H1 (cell line): ENCODE measurements at regions not wholly inside any gene's neighbourhood (a gene's known extent, or its start where the extent isn't known, plus 50 kb on each side); places are given as distances from the start of the nearest gene placed in this dataset.

Source experiments
- CTCF ChIA-PET: fragments of 300-600 bp; sonication (Branson Sonifier 250); formaldehyde crosslinking; loops from one replicate; lab custom pipeline; 2021; ENCODE audit not compliant: partially characterized antibody; lab: Charles Lee
- POLR2A ChIA-PET: fragments of 300-600 bp; sonication (Branson Sonifier 250); formaldehyde crosslinking; loops from one replicate; lab custom pipeline; 2021; ENCODE audit warnings: inconsistent platforms; ENCODE audit not compliant: partially characterized antibody; lab: Charles Lee
- DNase-seq, 2 experiments: peaks; one replicate each; pipeline versions ENCODE4 v3.0.0 to v3.0.0-alpha.2; 2010 to 2022; ENCODE audit warnings: low spot score in 2 of 2, low read depth in 1 of 2, mixed read lengths in 1 of 2
- FAIRE-seq: peaks from 2 replicates; lab custom pipeline; 2011; peaks lifted over from hg19 to GRCh38; lab: Jason Lieb, UNC
- H2AFZ ChIP-seq: 2 replicates; pipeline ENCODE4 v1.8.1; 2012; ENCODE audit warnings: low read length, inconsistent platforms
- H2AK5ac ChIP-seq: 2 replicates; pipeline ENCODE4 v1.6.1; 2013; ENCODE audit warnings: low read depth, low read length
- H2BK120ac ChIP-seq: replicated peaks from 2 replicates; pipeline ENCODE3; 2013; ENCODE audit warnings: low read depth, low read length, inconsistent platforms
- H2BK12ac ChIP-seq: 2 replicates; pipeline ENCODE4 v1.6.1; 2013; ENCODE audit warnings: low read depth, low read length
- H2BK15ac ChIP-seq: 2 replicates; pipeline ENCODE4 v1.6.1; 2013; ENCODE audit warnings: low read length
- H2BK20ac ChIP-seq: 2 replicates; pipeline ENCODE4 v1.6.1; 2013; ENCODE audit warnings: low read length
- H2BK5ac ChIP-seq: 2 replicates; pipeline ENCODE4 v1.6.1; 2013; ENCODE audit warnings: low read depth, low read length
- H3K14ac ChIP-seq: 2 replicates; pipeline ENCODE4 v1.6.1; 2013; ENCODE audit warnings: inconsistent platforms; ENCODE audit not compliant: insufficient read length
- H3K18ac ChIP-seq: 2 replicates; pipeline ENCODE4 v1.6.1; 2013; ENCODE audit warnings: low read length; ENCODE audit errors: extremely low read depth
- H3K23ac ChIP-seq: 2 replicates; pipeline ENCODE4 v1.6.1; 2013; ENCODE audit warnings: inconsistent platforms; ENCODE audit not compliant: insufficient read length
- H3K23me2 ChIP-seq: 2 replicates; pipeline ENCODE4 v1.6.1; 2013; ENCODE audit warnings: low read depth, low read length
- H3K27ac ChIP-seq: 2 replicates; pipeline ENCODE4 v1.6.1; 2011; ENCODE audit warnings: low read depth, low read length, inconsistent platforms
- H3K27me3 ChIP-seq, 4 experiments: replicated peaks in 1 of 4; 1 replicate in 1 of 4; 2 replicates in 3 of 4; pipeline versions ENCODE4 v1.6.1 to v1.8.1; 2011 to 2013; ENCODE audit warnings: low read length in 3 of 4, mild to moderate bottlenecking in 3 of 4, inconsistent platforms in 2 of 4, mixed read lengths in 2 of 4, moderate library complexity in 1 of 4; ENCODE audit not compliant: control insufficient read depth in 3 of 4, insufficient read depth in 3 of 4; ENCODE audit errors: extremely low read depth in 1 of 4
- H3K36me3 ChIP-seq, 4 experiments: 2 replicates each; pipeline versions ENCODE4 v1.6.1 to v1.8.1; 2011 to 2013; ENCODE audit warnings: mild to moderate bottlenecking in 4 of 4, low read length in 3 of 4, moderate library complexity in 2 of 4, control low read depth in 1 of 4, inconsistent platforms in 1 of 4; ENCODE audit not compliant: insufficient read depth in 4 of 4, control insufficient read depth in 2 of 4
- H3K4ac ChIP-seq: replicated peaks from 2 replicates; pipeline ENCODE3; 2013; ENCODE audit warnings: low read length, low read depth, mixed read lengths, inconsistent platforms; ENCODE audit not compliant: insufficient read length
- H3K4me1 ChIP-seq, 4 experiments: replicated peaks in 1 of 4; 1 replicate in 1 of 4; 2 replicates in 3 of 4; pipeline versions ENCODE4 v1.6.1 to v1.8.1; 2011 to 2013; ENCODE audit warnings: low read length in 3 of 4, inconsistent platforms in 2 of 4, mixed read lengths in 1 of 4; ENCODE audit not compliant: insufficient read depth in 4 of 4, control insufficient read depth in 3 of 4
- H3K4me2 ChIP-seq, 2 experiments: 2 replicates each; pipeline versions ENCODE4 v1.6.1 to v1.8.1; 2011 to 2013; ENCODE audit warnings: low read depth in 2 of 2, low read length in 2 of 2, control low read depth in 1 of 2, inconsistent platforms in 1 of 2, mild to moderate bottlenecking in 1 of 2; ENCODE audit not compliant: insufficient read depth in 1 of 2
- H3K4me3 ChIP-seq, 4 experiments: fragments of 200-600, 300-600 bp in 1 of 4; sonication (generic), shearing (Covaris generic), sonication (Bioruptor Twin) in 1 of 4; 2 replicates each; pipeline versions ENCODE4 v1.5.1 to v1.8.1; 2011 to 2016; ENCODE audit warnings: low read length in 4 of 4, low read depth in 3 of 4, control low read depth in 2 of 4, inconsistent platforms in 2 of 4, mild to moderate bottlenecking in 2 of 4, mixed read lengths in 1 of 4, moderate library complexity in 1 of 4; ENCODE audit not compliant: insufficient read depth in 2 of 4; ENCODE audit errors: extremely low read depth in 1 of 4
- H3K56ac ChIP-seq: replicated peaks from 2 replicates; pipeline ENCODE3; 2013; ENCODE audit warnings: low read depth, mild to moderate bottlenecking, mixed read lengths, low read length, inconsistent platforms; ENCODE audit not compliant: insufficient read length
- H3K79me1 ChIP-seq: 2 replicates; pipeline ENCODE4 v1.6.1; 2013; ENCODE audit warnings: low read depth, low read length, control low read depth
- H3K79me2 ChIP-seq, 2 experiments: 2 replicates each; pipeline versions ENCODE4 v1.6.1 to v1.8.1; 2012 to 2013; ENCODE audit warnings: low read length in 2 of 2, mild to moderate bottlenecking in 2 of 2, inconsistent platforms in 1 of 2; ENCODE audit not compliant: insufficient read depth in 2 of 2, control insufficient read depth in 1 of 2
- H3K9ac ChIP-seq, 4 experiments: replicated peaks in 1 of 4; 1 replicate in 1 of 4; 2 replicates in 3 of 4; pipeline versions ENCODE4 v1.6.1 to v1.8.1; 2011 to 2013; ENCODE audit warnings: low read depth in 3 of 4, low read length in 3 of 4, control low read depth in 2 of 4, mild to moderate bottlenecking in 2 of 4, moderate library complexity in 2 of 4, inconsistent platforms in 1 of 4; ENCODE audit errors: extremely low read depth in 1 of 4
- H3K9me3 ChIP-seq, 2 experiments: 2 replicates each; pipeline versions ENCODE4 v1.6.1 to v1.8.1; 2012 to 2013; ENCODE audit warnings: mild to moderate bottlenecking in 2 of 2, moderate library complexity in 2 of 2, control low read depth in 1 of 2, inconsistent platforms in 1 of 2, low read depth in 1 of 2, low read length in 1 of 2, mixed read lengths in 1 of 2; ENCODE audit not compliant: insufficient read depth in 2 of 2
- H4K20me1 ChIP-seq, 2 experiments: replicated peaks in 1 of 2; 2 replicates each; pipeline versions ENCODE3 to v1.8.1; 2011 to 2013; ENCODE audit warnings: inconsistent platforms in 2 of 2, low read length in 2 of 2, mild to moderate bottlenecking in 1 of 2; ENCODE audit not compliant: insufficient read depth in 2 of 2, control insufficient read depth in 1 of 2
- H4K5ac ChIP-seq: 2 replicates; pipeline ENCODE4 v1.6.1; 2013; ENCODE audit warnings: low read length, low read depth, mixed read lengths, inconsistent platforms; ENCODE audit not compliant: insufficient read length
- H4K8ac ChIP-seq: 2 replicates; pipeline ENCODE4 v1.8.0; 2013; ENCODE audit warnings: mild to moderate bottlenecking, moderate library complexity, low read length, inconsistent platforms; ENCODE audit not compliant: insufficient read depth; ENCODE audit errors: extremely low read depth
- H4K91ac ChIP-seq: replicated peaks from 2 replicates; pipeline ENCODE3; 2013; ENCODE audit warnings: low read length, mixed read lengths, inconsistent platforms; ENCODE audit not compliant: insufficient read length
- ATF2 ChIP-seq: IDR thresholded peaks from 2 replicates; pipeline ENCODE4 v1.6.1; 2012; ENCODE audit warnings: low read length, inconsistent platforms
- CEBPB ChIP-seq: IDR thresholded peaks from 2 replicates; pipeline ENCODE4 v1.6.1; 2012; ENCODE audit warnings: low read depth, low read length
- GABPA ChIP-seq: IDR thresholded peaks from 2 replicates; pipeline ENCODE4 v1.6.1; 2011; ENCODE audit warnings: mild to moderate bottlenecking, low read length, moderate library complexity, borderline replicate concordance; ENCODE audit not compliant: insufficient read depth
- HDAC2 ChIP-seq, 2 experiments: fragments of 300-600 bp in 1 of 2; sonication (generic) in 1 of 2; IDR thresholded peaks; 2 replicates each; pipeline ENCODE4 v1.6.1; 2011 to 2012; ENCODE audit warnings: low read depth in 2 of 2, low read length in 2 of 2, mild to moderate bottlenecking in 2 of 2, moderate library complexity in 2 of 2, borderline replicate concordance in 1 of 2, inconsistent platforms in 1 of 2
- MAX ChIP-seq: IDR thresholded peaks from 2 replicates; pipeline ENCODE4 v1.6.1; 2012; ENCODE audit warnings: inconsistent platforms
- NANOG ChIP-seq: IDR thresholded peaks from 2 replicates; pipeline ENCODE4 v1.6.1; 2011; ENCODE audit warnings: low read length, low read depth, mild to moderate bottlenecking, inconsistent platforms; ENCODE audit not compliant: insufficient read depth, poor library complexity, severe bottlenecking
- POU5F1 ChIP-seq: IDR thresholded peaks from 2 replicates; pipeline ENCODE4 v1.6.1; 2011; ENCODE audit warnings: low read depth, mild to moderate bottlenecking, low read length, moderate library complexity
- RBBP5 ChIP-seq: IDR thresholded peaks from 2 replicates; pipeline ENCODE4 v1.7.1; 2012; ENCODE audit warnings: low read depth, mild to moderate bottlenecking, inconsistent platforms, low read length, moderate library complexity, borderline replicate concordance
- RFX5 ChIP-seq: IDR thresholded peaks from 2 replicates; pipeline ENCODE4 v1.6.1; 2011; ENCODE audit warnings: low read depth, low read length, improper control_type of control experiment, borderline replicate concordance
- RNF2 ChIP-seq: fragments of 200-900, 300-1000 bp; sonication (generic); IDR thresholded peaks from 2 replicates; pipeline ENCODE4 v1.7.1; 2016; ENCODE audit warnings: borderline replicate concordance, low read depth, mild to moderate bottlenecking, antibody characterized with exemption, low read length; ENCODE audit not compliant: poor library complexity, severe bottlenecking; ENCODE audit errors: missing control alignments
- SUZ12 ChIP-seq: fragments of 200-600 bp; sonication (generic); IDR thresholded peaks from 2 replicates; pipeline ENCODE4 v1.6.1; 2012; ENCODE audit warnings: mild to moderate bottlenecking, inconsistent platforms, low read length, moderate library complexity, mixed read lengths
- TAF1 ChIP-seq: IDR thresholded peaks from 2 replicates; pipeline ENCODE4 v1.6.1; 2011; ENCODE audit warnings: mild to moderate bottlenecking, low read depth, low read length
- WGBS, 2 experiments: shearing (Covaris generic) in 1 of 2; methylation state at CpG; one replicate each; pipeline versions ENCODE4 v1.1.6 to v1.1.7; 2013 to 2015; ENCODE audit warnings: low lambda C conversion rate in 2 of 2, mixed read lengths in 2 of 2, inconsistent platforms in 1 of 2, low coverage in 1 of 2, missing lambda C conversion rate in 1 of 2; ENCODE audit not compliant: insufficient replicate concordance in 2 of 2, insufficient coverage in 1 of 2, insufficient read length in 1 of 2; ENCODE audit errors: extremely low coverage in 1 of 2, missing lambda C conversion rate in 1 of 2; 5-methylcytosine and 5-hydroxymethylcytosine counted together

- H2AFZ ChIP-seq = no peak overlapping the region
- H3K56ac ChIP-seq = no peak overlapping the region
- H3K4me1 ChIP-seq = no peaks in the 10 kb centered on the region
- H3K27me3 ChIP-seq = no peaks in the 10 kb centered on the region
- H3K27ac ChIP-seq = no peak overlapping the region
- no peak overlapping the region for H3K18ac ChIP-seq
- no peak overlapping the region for H3K23ac ChIP-seq
- no peak for FAIRE-seq
- H4K5ac ChIP-seq = no peak overlapping the region
- H3K36me3 ChIP-seq = no peaks in the 10 kb centered on the region
- no peak overlapping the region for H2AK5ac ChIP-seq
- no peak overlapping the region for H4K91ac ChIP-seq
- no peaks in the 10 kb centered on the region for H3K79me2 ChIP-seq
- H3K23me2 ChIP-seq = no peaks in the 10 kb centered on the region
- ChIA-PET CTCF (no interaction called here), POLR2A (no interaction called here)
- peaks cover 5 to 42% of the 10 kb centered on the region in 2 experiments; a peak in 3 of 4 replicates for H3K9me3 ChIP-seq
- no peak overlapping the region for H3K4me2 ChIP-seq
- no peak overlapping the region for H3K9ac ChIP-seq
- H3K4me3 ChIP-seq = no peak overlapping the region
- H2BK15ac ChIP-seq = no peak overlapping the region
- DNase-seq = no peak
- H2BK12ac ChIP-seq = no peak overlapping the region
- no peak overlapping the region for H2BK120ac ChIP-seq
- H2BK5ac ChIP-seq = no peak overlapping the region
- H3K79me1 ChIP-seq = no peaks in the 10 kb centered on the region
- H3K4ac ChIP-seq = no peak overlapping the region
- no peak overlapping the region for H2BK20ac ChIP-seq
- H3K14ac ChIP-seq = no peak overlapping the region
- H4K8ac ChIP-seq = no peak overlapping the region
- no peaks in the 10 kb centered on the region for H4K20me1 ChIP-seq
- WGBS, 2 experiments = 79% methylated on average over 6 of the region's 6 CpGs; no CpG with 5 or more reads in 1 of the 2 experiments
- TF ChIP-seq HDAC2 (IDR thresholded peaks at IDR 0.05; ENCODE audit: borderline replicate concordance in 1 of 2, low read depth in 2 of 2, low read length in 2 of 2) = no peak
- no peak for TF ChIP-seq POU5F1
- no peak for TF ChIP-seq RFX5
- TF ChIP-seq MAX = no peak
- TF ChIP-seq CEBPB = no peak
- TF ChIP-seq ATF2 = no peak
- no peak for TF ChIP-seq RBBP5
- TF ChIP-seq SUZ12 = no peak
- TF ChIP-seq TAF1 = no peak
- TF ChIP-seq RNF2 = no peak
- TF ChIP-seq NANOG = no peak
- no peak for TF ChIP-seq GABPA
Observed at GRCh38 chr7:153628406-153628805, 423.8 kb upstream of the DPP6 start.
